ENCODE measurements at regions not wholly inside any gene's neighbourhood (a gene's known extent, or its start where the extent isn't known, plus 50 kb on each side); places are given as distances from the start of the nearest gene placed in this dataset.

DNA sequence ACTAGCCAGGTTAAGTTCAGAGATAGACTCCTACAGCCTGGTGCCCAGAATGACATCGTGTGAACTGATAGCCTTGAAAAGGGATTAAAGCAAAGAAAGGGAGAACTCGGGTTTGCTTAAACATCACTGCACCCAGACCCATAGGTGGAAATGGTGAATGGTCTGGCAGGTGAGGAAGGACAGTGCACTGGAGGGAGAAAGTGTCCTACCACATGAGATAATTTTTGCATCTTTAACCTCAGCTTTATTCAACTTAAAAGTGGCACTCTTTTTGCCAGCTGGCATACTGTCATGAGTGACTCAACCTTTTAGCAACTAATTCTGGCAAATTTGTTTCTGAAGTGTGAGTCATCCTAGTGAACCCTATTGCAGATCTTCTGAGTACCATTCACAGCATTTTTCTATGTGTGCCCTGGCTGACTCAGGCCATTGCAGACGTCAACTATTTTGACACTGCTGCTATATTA, 53.0 kb upstream of the DAPP1 start:
- Histone ChIP-seq H3K14ac (ENCODE audit: low read length in 2 of 2) (no peak overlapping the region), H2BK120ac (ENCODE audit: low read depth, low read length) (no peak overlapping the region), H4K91ac (ENCODE audit: low read length) (no peak overlapping the region), H3K79me1 (replicated peaks; ENCODE audit: low read length, poor library complexity, severe bottlenecking) (no peaks in the 10 kb centered on the region), H3K18ac (ENCODE audit: low read depth in 1 of 2, low read length in 2 of 2) (no peak overlapping the region), H3K9me3 (ENCODE audit: control insufficient read depth, low read length) (no peaks in the 10 kb centered on the region), H3K27ac (ENCODE audit: low read length, poor library complexity, severe bottlenecking) (no peak overlapping the region), H3K36me3 (ENCODE audit: control insufficient read depth in 1 of 2, insufficient read depth in 2 of 2, low read depth in 1 of 2, low read length in 2 of 2) (no peaks in the 10 kb centered on the region), H3K9ac (ENCODE audit: low read length) (no peak overlapping the region), H3K4me3 (ENCODE audit: insufficient read depth in 1 of 2, low read depth in 1 of 2, low read length in 2 of 2) (no peak overlapping the region), H3K4me2 (ENCODE audit: low read length, poor library complexity, severe bottlenecking) (no peak overlapping the region), H2BK5ac (ENCODE audit: low read depth, low read length, poor library complexity, severe bottlenecking) (no peak overlapping the region), H3K23ac (ENCODE audit: low read length in 2 of 2) (no peak overlapping the region), H4K8ac (ENCODE audit: low read length) (no peak overlapping the region), H2BK12ac (ENCODE audit: low read length in 2 of 2) (no peak overlapping the region), H2AK5ac (ENCODE audit: low read length, severe bottlenecking) (no peak overlapping the region), H3K4me1 (ENCODE audit: control insufficient read depth, insufficient read depth, low read depth, low read length) (peaks cover 1% of the 10 kb centered on the region), H2BK15ac (ENCODE audit: low read depth, poor library complexity, severe bottlenecking) (no peak overlapping the region), H3K27me3 (ENCODE audit: control insufficient read depth in 1 of 2, insufficient read depth in 1 of 2, low read length in 2 of 2) (peaks cover 0 to 8% of the 10 kb centered on the region in 2 experiments), H3K4ac (ENCODE audit: low read depth in 1 of 2, low read length in 2 of 2) (no peak overlapping the region), H2AFZ (ENCODE audit: low read depth, low read length) (no peak overlapping the region)
- 46% methylated on average over 3 of the region's 3 CpGs for WGBS
- DNase-seq: peak; percentile 68

DNA sequence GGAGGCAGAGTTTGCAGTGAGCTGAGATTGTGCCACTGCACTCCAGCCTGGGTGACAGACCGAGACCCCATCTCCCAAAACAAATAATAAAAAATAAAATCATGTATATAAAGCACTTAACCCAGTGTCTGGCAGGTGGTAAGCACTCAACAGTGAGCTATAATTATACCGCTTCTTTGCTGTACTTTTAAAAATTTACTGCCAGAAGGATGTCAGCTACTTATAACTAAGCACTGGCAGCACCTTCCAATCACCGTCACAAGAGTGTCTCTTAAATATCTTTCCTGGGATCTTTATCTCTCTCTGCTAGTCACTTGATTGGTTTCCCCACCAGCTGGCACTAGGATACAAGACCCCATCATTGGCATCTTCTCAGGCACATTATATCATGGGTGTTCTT, 53.9 kb upstream of the DAPP1 start:
- no peak overlapping the region for H4K8ac ChIP-seq (ENCODE audit: low read length)
- no peak overlapping the region for H3K23ac ChIP-seq (ENCODE audit: low read length in 2 of 2)
- H3K36me3 ChIP-seq (ENCODE audit: control insufficient read depth in 1 of 2, insufficient read depth in 2 of 2, low read depth in 1 of 2, low read length in 2 of 2): no peaks in the 10 kb centered on the region
- H3K79me1 ChIP-seq (replicated peaks; ENCODE audit: low read length, poor library complexity, severe bottlenecking): no peaks in the 10 kb centered on the region
- no peak overlapping the region for H3K18ac ChIP-seq (ENCODE audit: low read depth in 1 of 2, low read length in 2 of 2)
- H3K14ac ChIP-seq (ENCODE audit: low read length in 2 of 2): no peak overlapping the region
- no peak overlapping the region for H2BK12ac ChIP-seq (ENCODE audit: low read length in 2 of 2)
- H2AK5ac ChIP-seq (ENCODE audit: low read length, severe bottlenecking): no peak overlapping the region
- no peaks in the 10 kb centered on the region for H3K9me3 ChIP-seq (ENCODE audit: control insufficient read depth, low read length)
- no peak overlapping the region for H3K4ac ChIP-seq (ENCODE audit: low read depth in 1 of 2, low read length in 2 of 2)
- no peak overlapping the region for H3K4me2 ChIP-seq (ENCODE audit: low read length, poor library complexity, severe bottlenecking)
- H3K9ac ChIP-seq (ENCODE audit: low read length): no peak overlapping the region
- peaks cover 1% of the 10 kb centered on the region for H3K4me1 ChIP-seq (ENCODE audit: control insufficient read depth, insufficient read depth, low read depth, low read length)
- H4K91ac ChIP-seq (ENCODE audit: low read length): no peak overlapping the region
- no peak overlapping the region for H2AFZ ChIP-seq (ENCODE audit: low read depth, low read length)
- 89% methylated on average over 2 of the region's 3 CpGs for WGBS
- no peak overlapping the region for H2BK15ac ChIP-seq (ENCODE audit: low read depth, poor library complexity, severe bottlenecking)
- no peak overlapping the region for H2BK5ac ChIP-seq (ENCODE audit: low read depth, low read length, poor library complexity, severe bottlenecking)
- DNase-seq: no peak
- no peak overlapping the region for H2BK120ac ChIP-seq (ENCODE audit: low read depth, low read length)
- no peak overlapping the region for H3K27ac ChIP-seq (ENCODE audit: low read length, poor library complexity, severe bottlenecking)
- peaks cover 0 to 8% of the 10 kb centered on the region in 2 experiments for H3K27me3 ChIP-seq (ENCODE audit: control insufficient read depth in 1 of 2, insufficient read depth in 1 of 2, low read length in 2 of 2)
- H3K4me3 ChIP-seq (ENCODE audit: insufficient read depth in 1 of 2, low read depth in 1 of 2, low read length in 2 of 2): no peak overlapping the region

GRCh38 chr4:99759988-99760387, 56.6 kb upstream of the DAPP1 start:
- Histone ChIP-seq H2BK120ac (ENCODE audit: low read depth, low read length) (no peak overlapping the region), H2AFZ (ENCODE audit: low read depth, low read length) (no peak overlapping the region), H3K79me1 (replicated peaks; ENCODE audit: low read length, poor library complexity, severe bottlenecking) (no peaks in the 10 kb centered on the region), H3K9ac (ENCODE audit: low read length) (no peak overlapping the region), H3K36me3 (ENCODE audit: control insufficient read depth in 1 of 2, insufficient read depth in 2 of 2, low read depth in 1 of 2, low read length in 2 of 2) (no peaks in the 10 kb centered on the region), H3K4ac (ENCODE audit: low read depth in 1 of 2, low read length in 2 of 2) (no peak overlapping the region), H2AK5ac (ENCODE audit: low read length, severe bottlenecking) (no peak overlapping the region), H3K23ac (ENCODE audit: low read length in 2 of 2) (no peak overlapping the region), H3K27ac (ENCODE audit: low read length, poor library complexity, severe bottlenecking) (no peak overlapping the region), H2BK5ac (ENCODE audit: low read depth, low read length, poor library complexity, severe bottlenecking) (no peak overlapping the region), H4K91ac (ENCODE audit: low read length) (no peak overlapping the region), H3K27me3 (ENCODE audit: control insufficient read depth in 1 of 2, insufficient read depth in 1 of 2, low read length in 2 of 2) (peaks cover 0 to 8% of the 10 kb centered on the region in 2 experiments), H3K18ac (ENCODE audit: low read depth in 1 of 2, low read length in 2 of 2) (no peak overlapping the region), H3K4me1 (ENCODE audit: control insufficient read depth, insufficient read depth, low read depth, low read length) (peaks cover 1% of the 10 kb centered on the region), H2BK12ac (ENCODE audit: low read length in 2 of 2) (no peak overlapping the region), H3K4me3 (ENCODE audit: insufficient read depth in 1 of 2, low read depth in 1 of 2, low read length in 2 of 2) (no peak overlapping the region), H2BK15ac (ENCODE audit: low read depth, poor library complexity, severe bottlenecking) (no peak overlapping the region), H3K4me2 (ENCODE audit: low read length, poor library complexity, severe bottlenecking) (no peak overlapping the region), H4K8ac (ENCODE audit: low read length) (no peak overlapping the region), H3K9me3 (ENCODE audit: control insufficient read depth, low read length) (no peaks in the 10 kb centered on the region), H3K14ac (ENCODE audit: low read length in 2 of 2) (no peak overlapping the region)
- DNase-seq: no peak
- 100% methylated on average over 1 of the region's 1 CpG for WGBS

GRCh38 chr4:99759346-99759984, 57.2 kb upstream of the DAPP1 start:
- Histone ChIP-seq H2AK5ac (ENCODE audit: low read length, severe bottlenecking) (no peak overlapping the region), H3K9ac (ENCODE audit: low read length) (no peak overlapping the region), H3K23ac (ENCODE audit: low read length in 2 of 2) (no peak overlapping the region), H2BK120ac (ENCODE audit: low read depth, low read length) (no peak overlapping the region), H2AFZ (ENCODE audit: low read depth, low read length) (no peak overlapping the region), H3K9me3 (ENCODE audit: control insufficient read depth, low read length) (no peaks in the 10 kb centered on the region), H2BK5ac (ENCODE audit: low read depth, low read length, poor library complexity, severe bottlenecking) (no peak overlapping the region), H3K18ac (ENCODE audit: low read depth in 1 of 2, low read length in 2 of 2) (no peak overlapping the region), H2BK15ac (ENCODE audit: low read depth, poor library complexity, severe bottlenecking) (no peak overlapping the region), H4K91ac (ENCODE audit: low read length) (no peak overlapping the region), H3K14ac (ENCODE audit: low read length in 2 of 2) (no peak overlapping the region), H3K27me3 (ENCODE audit: control insufficient read depth in 1 of 2, insufficient read depth in 1 of 2, low read length in 2 of 2) (peaks cover 0 to 8% of the 10 kb centered on the region in 2 experiments), H3K36me3 (ENCODE audit: control insufficient read depth in 1 of 2, insufficient read depth in 2 of 2, low read depth in 1 of 2, low read length in 2 of 2) (no peaks in the 10 kb centered on the region), H3K4me3 (ENCODE audit: insufficient read depth in 1 of 2, low read depth in 1 of 2, low read length in 2 of 2) (peak overlapping the region in 1 of 2 experiments; percentile 15), H4K8ac (ENCODE audit: low read length) (no peak overlapping the region), H3K4me2 (ENCODE audit: low read length, poor library complexity, severe bottlenecking) (no peak overlapping the region), H2BK12ac (ENCODE audit: low read length in 2 of 2) (no peak overlapping the region), H3K79me1 (replicated peaks; ENCODE audit: low read length, poor library complexity, severe bottlenecking) (no peaks in the 10 kb centered on the region), H3K4me1 (ENCODE audit: control insufficient read depth, insufficient read depth, low read depth, low read length) (peaks cover 1% of the 10 kb centered on the region), H3K27ac (ENCODE audit: low read length, poor library complexity, severe bottlenecking) (no peak overlapping the region), H3K4ac (ENCODE audit: low read depth in 1 of 2, low read length in 2 of 2) (no peak overlapping the region)
- DNase-seq: no peak
- 85% methylated on average over 3 of the region's 5 CpGs for WGBS

Data from mesenchymal stem cell (in vitro differentiated cells and primary cell).